Stomach (tissue), 8 donors: ENCODE measurements at regions not wholly inside any gene's neighbourhood (a gene's known extent, or its start where the extent isn't known, plus 50 kb on each side); places are given as distances from the start of the nearest gene placed in this dataset.

Experiments
- DNase-seq, 2 donors: peaks; one replicate each; pipeline versions ENCODE4 v3.0.0 to v3.0.0-alpha.2; 2013 to 2019
- H3K27ac ChIP-seq, 5 donors: fragments of 200-600 bp in 4 of 5; sonication (generic) in 4 of 5; one replicate each; pipeline ENCODE4 v1.5.1; 2013 to 2019; ENCODE audit warnings: mild to moderate bottlenecking in 1 of 5, moderate library complexity in 1 of 5
- H3K27me3 ChIP-seq, 3 donors: fragments of 200-600 bp; sonication (generic); one replicate each; pipeline ENCODE4 v1.5.1; 2017 to 2019; ENCODE audit warnings: mixed run types in 1 of 3
- H3K36me3 ChIP-seq, 4 donors: fragments of 200-600 bp; sonication (generic); 1 replicate in 3 of 4; 2 replicates in 1 of 4; pipeline ENCODE4 v1.5.1; 2016 to 2019
- H3K4me1 ChIP-seq, 4 donors: fragments of 200-600 bp; sonication (generic); one replicate each; pipeline ENCODE4 v1.5.1; 2016 to 2019
- H3K4me3 ChIP-seq, 4 donors: fragments of 200-600 bp; sonication (generic) in 3 of 4; one replicate each; pipeline ENCODE4 v1.5.1; 2016 to 2019; ENCODE audit warnings: mild to moderate bottlenecking in 1 of 4
- H3K9me3 ChIP-seq, 4 donors: fragments of 200-600 bp; sonication (generic); one replicate each; pipeline ENCODE4 v1.5.1; 2016 to 2019
- CTCF ChIP-seq, 7 experiments: fragments of 450-650 bp in 4 of 7; fragments of 200-600 bp in 3 of 7; sonication (generic) in 3 of 7; IDR thresholded peaks; one replicate each; pipeline ENCODE4 v1.5.1; 2016 to 2019; ENCODE audit warnings: antibody characterized with exemption in 7 of 7, control low read depth in 2 of 7, mild to moderate bottlenecking in 1 of 7
- EP300 ChIP-seq: sonication (generic); formaldehyde crosslinking; IDR thresholded peaks from one replicate; pipeline ENCODE4 v1.6.1; 2017; ENCODE audit warnings: antibody characterized with exemption
- POLR2A ChIP-seq, 4 donors: fragments of 450-650 bp; IDR thresholded peaks; one replicate each; pipeline ENCODE4 v1.6.1; 2016; ENCODE audit warnings: antibody characterized with exemption in 4 of 4, control low read depth in 2 of 4, mild to moderate bottlenecking in 1 of 4, moderate library complexity in 1 of 4
- POLR2AphosphoS5 ChIP-seq, 3 donors: sonication (generic); formaldehyde crosslinking; IDR thresholded peaks; one replicate each; pipeline ENCODE4 v1.6.1; 2016; ENCODE audit warnings: antibody characterized with exemption in 3 of 3
- WGBS, 5 donors: extraction: QIAGEN DNeasy Blood & Tissue Kit in 3 of 5; methylation state at CpG; one replicate each; pipeline versions ENCODE4 v1.1.5 to v1.1.7; 2013 to 2018; 5-methylcytosine and 5-hydroxymethylcytosine counted together
- intact Hi-C: fragments of 100-400 bp; cut with DNase I; formaldehyde crosslinking; loops from one replicate; pipeline ENCODE4 v1.15.1; 2023; ENCODE audit warnings: low total_unique reads
- donor health status: healthy with polysubstance abuse.
- donor health status: Bipolar disorder and iron deficiency.
- donor health status: healthy.

- WGBS, 5 donors: 90 to 97% (median 97%) methylated on average over 3 of the region's 3 CpGs
- H3K27ac ChIP-seq: no peak overlapping the region
Measured at GRCh38 chr10:65292551-65292950, 1633.3 kb upstream of the LRRTM3 start.

GRCh38 chr10:65294329-65294728 lies 1631.5 kb upstream of the LRRTM3 start:
- Histone ChIP-seq H3K27ac (no peak overlapping the region), H3K36me3 (no peaks in the 10 kb centered on the region), H3K4me3 (no peak overlapping the region), H3K27me3 (no peaks in the 10 kb centered on the region), H3K4me1 (no peaks in the 10 kb centered on the region), H3K9me3 (no peaks in the 10 kb centered on the region)
- intact Hi-C loops: no loop called here
- TF ChIP-seq CTCF (IDR thresholded peaks at IDR 0.05) (no peak), EP300 (no peak), POLR2A (IDR thresholded peaks at IDR 0.05) (no peak), POLR2AphosphoS5 (IDR thresholded peaks at IDR 0.05) (no peak)
- no peak for DNase-seq
- 17 to 39% (median 21%) methylated on average over 1 of the region's 1 CpG for WGBS, 5 donors

More at GRCh38 chr10:65292551-65292950, 1633.3 kb upstream of the LRRTM3 start:
- no peaks in the 10 kb centered on the region for H3K36me3 ChIP-seq
- no peak overlapping the region for H3K4me3 ChIP-seq
- intact Hi-C loops: no loop called here
- DNase-seq: no peak
- H3K27me3 ChIP-seq: no peaks in the 10 kb centered on the region
- H3K9me3 ChIP-seq: no peaks in the 10 kb centered on the region
- no peaks in the 10 kb centered on the region for H3K4me1 ChIP-seq
- TF ChIP-seq POLR2A (IDR thresholded peaks at IDR 0.05) (no peak), CTCF (IDR thresholded peaks at IDR 0.05) (no peak), POLR2AphosphoS5 (IDR thresholded peaks at IDR 0.05) (no peak), EP300 (no peak)

- intact Hi-C loops: no loop called here
- Histone ChIP-seq H3K27me3 (no peaks in the 10 kb centered on the region), H3K9me3 (no peaks in the 10 kb centered on the region), H3K4me1 (no peaks in the 10 kb centered on the region), H3K4me3 (no peak overlapping the region), H3K36me3 (no peaks in the 10 kb centered on the region), H3K27ac (no peak overlapping the region)
- 80 to 90% (median 89%) methylated on average over 3 of the region's 3 CpGs for WGBS, 5 donors
- TF ChIP-seq CTCF (IDR thresholded peaks at IDR 0.05): no peak
- no peak for TF ChIP-seq POLR2AphosphoS5 (IDR thresholded peaks at IDR 0.05)
- no peak for TF ChIP-seq POLR2A (IDR thresholded peaks at IDR 0.05)
- no peak for TF ChIP-seq EP300
- no peak for DNase-seq
Measured at GRCh38 chr10:65301181-65301580, 1624.7 kb upstream of the LRRTM3 start.

GRCh38 chr10:65306201-65306600 lies 1619.6 kb upstream of the LRRTM3 start:
- no peaks in the 10 kb centered on the region for H3K9me3 ChIP-seq
- H3K27me3 ChIP-seq: no peaks in the 10 kb centered on the region
- TF ChIP-seq CTCF (IDR thresholded peaks at IDR 0.05): no peak
- TF ChIP-seq POLR2A (IDR thresholded peaks at IDR 0.05): no peak
- no peak for TF ChIP-seq POLR2AphosphoS5 (IDR thresholded peaks at IDR 0.05)
- TF ChIP-seq EP300: no peak
- H3K36me3 ChIP-seq: no peaks in the 10 kb centered on the region
- intact Hi-C loops: no loop called here
- no peak for DNase-seq
- no peak overlapping the region for H3K4me3 ChIP-seq
- no peak overlapping the region for H3K27ac ChIP-seq
- no peaks in the 10 kb centered on the region for H3K4me1 ChIP-seq
- 67 to 78% (median 73%) methylated on average over 2 of the region's 2 CpGs for WGBS, 5 donors

- TF ChIP-seq POLR2A (IDR thresholded peaks at IDR 0.05): no peak
- no peak for TF ChIP-seq POLR2AphosphoS5 (IDR thresholded peaks at IDR 0.05)
- no peak for TF ChIP-seq EP300
- TF ChIP-seq CTCF (IDR thresholded peaks at IDR 0.05): no peak
- Histone ChIP-seq H3K27me3 (no peaks in the 10 kb centered on the region), H3K4me3 (no peak overlapping the region), H3K36me3 (no peaks in the 10 kb centered on the region), H3K9me3 (no peaks in the 10 kb centered on the region), H3K4me1 (no peaks in the 10 kb centered on the region), H3K27ac (no peak overlapping the region)
- no peak for DNase-seq
- intact Hi-C loops: no loop called here
Measured at GRCh38 chr10:65312876-65313275, 1613.0 kb upstream of the LRRTM3 start.
